Ascending aorta (tissue), 2 donors: ENCODE measurements at regions not wholly inside any gene's neighbourhood (a gene's known extent, or its start where the extent isn't known, plus 50 kb on each side); places are given as distances from the start of the nearest gene placed in this dataset.

Experiments used
- DNase-seq, 2 donors: peaks; one replicate each; pipeline ENCODE4 v3.0.0-alpha.2; 2019; ENCODE audit warnings: low spot score in 2 of 2
- H3K27ac ChIP-seq, 2 donors: fragments of 200-600 bp; sonication (generic); one replicate each; pipeline ENCODE4 v1.5.1; 2016 to 2017; ENCODE audit warnings: mild to moderate bottlenecking in 1 of 2
- H3K27me3 ChIP-seq: fragments of 200-600 bp; sonication (generic); one replicate; pipeline ENCODE4 v1.5.1; 2017
- H3K36me3 ChIP-seq, 2 donors: fragments of 200-600 bp; sonication (generic); one replicate each; pipeline ENCODE4 v1.5.1; 2016
- H3K4me1 ChIP-seq, 2 donors: fragments of 200-600 bp; sonication (generic); one replicate each; pipeline ENCODE4 v1.5.1; 2016 to 2017; ENCODE audit warnings: mild to moderate bottlenecking in 1 of 2
- H3K4me3 ChIP-seq, 2 donors: fragments of 200-600 bp; sonication (generic); one replicate each; pipeline ENCODE4 v1.5.1; 2016 to 2017; ENCODE audit warnings: mild to moderate bottlenecking in 1 of 2
- H3K9me3 ChIP-seq, 2 donors: fragments of 200-600 bp; sonication (generic); one replicate each; pipeline ENCODE4 v1.5.1; 2016
- intact Hi-C: fragments of 100-400 bp; cut with DNase I; formaldehyde crosslinking; loops from one replicate; pipeline ENCODE4 v1.15.1; 2023
- TF ChIP-seq, protein P1 (sequence below), 3 experiments: fragments of 200-600 bp in 2 of 3; fragments of 450-650 bp in 1 of 3; sonication (generic) in 2 of 3; IDR thresholded peaks; one replicate each; pipeline ENCODE4 v1.5.1; 2016 to 2019; ENCODE audit warnings: antibody characterized with exemption in 3 of 3, mild to moderate bottlenecking in 1 of 3, moderate library complexity in 1 of 3

DNA sequence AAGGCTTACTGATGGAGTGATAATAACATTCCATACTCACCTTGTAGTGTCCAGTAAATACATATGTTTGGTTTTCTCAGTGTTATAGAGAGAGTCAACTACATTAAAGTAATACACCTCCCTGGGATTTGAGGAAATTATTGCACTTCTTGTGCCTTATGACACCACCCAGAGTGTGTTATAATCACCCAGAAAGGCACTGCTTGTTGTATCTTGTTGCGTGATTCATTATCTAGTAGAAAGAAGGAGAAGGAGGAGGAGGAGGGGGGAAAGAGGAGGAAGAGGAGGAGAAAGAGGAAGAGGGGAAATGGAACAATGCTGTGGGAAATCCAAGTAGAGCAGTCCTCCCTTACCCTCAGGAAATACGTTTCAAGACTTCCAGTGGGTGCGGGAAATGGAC is 661.8 kb upstream of the WWC1 start:
- Histone ChIP-seq H3K27me3 (no peaks in the 10 kb centered on the region), H3K9me3 (no peaks in the 10 kb centered on the region), H3K4me3 (no peak overlapping the region), H3K36me3 (no peaks in the 10 kb centered on the region), H3K4me1 (no peaks in the 10 kb centered on the region), H3K27ac (no peak overlapping the region)
- no peak for DNase-seq
- intact Hi-C loops = no loop called here
- TF ChIP-seq, protein P1, sequence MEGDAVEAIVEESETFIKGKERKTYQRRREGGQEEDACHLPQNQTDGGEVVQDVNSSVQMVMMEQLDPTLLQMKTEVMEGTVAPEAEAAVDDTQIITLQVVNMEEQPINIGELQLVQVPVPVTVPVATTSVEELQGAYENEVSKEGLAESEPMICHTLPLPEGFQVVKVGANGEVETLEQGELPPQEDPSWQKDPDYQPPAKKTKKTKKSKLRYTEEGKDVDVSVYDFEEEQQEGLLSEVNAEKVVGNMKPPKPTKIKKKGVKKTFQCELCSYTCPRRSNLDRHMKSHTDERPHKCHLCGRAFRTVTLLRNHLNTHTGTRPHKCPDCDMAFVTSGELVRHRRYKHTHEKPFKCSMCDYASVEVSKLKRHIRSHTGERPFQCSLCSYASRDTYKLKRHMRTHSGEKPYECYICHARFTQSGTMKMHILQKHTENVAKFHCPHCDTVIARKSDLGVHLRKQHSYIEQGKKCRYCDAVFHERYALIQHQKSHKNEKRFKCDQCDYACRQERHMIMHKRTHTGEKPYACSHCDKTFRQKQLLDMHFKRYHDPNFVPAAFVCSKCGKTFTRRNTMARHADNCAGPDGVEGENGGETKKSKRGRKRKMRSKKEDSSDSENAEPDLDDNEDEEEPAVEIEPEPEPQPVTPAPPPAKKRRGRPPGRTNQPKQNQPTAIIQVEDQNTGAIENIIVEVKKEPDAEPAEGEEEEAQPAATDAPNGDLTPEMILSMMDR (IDR thresholded peaks at IDR 0.05) = no peak

DNA sequence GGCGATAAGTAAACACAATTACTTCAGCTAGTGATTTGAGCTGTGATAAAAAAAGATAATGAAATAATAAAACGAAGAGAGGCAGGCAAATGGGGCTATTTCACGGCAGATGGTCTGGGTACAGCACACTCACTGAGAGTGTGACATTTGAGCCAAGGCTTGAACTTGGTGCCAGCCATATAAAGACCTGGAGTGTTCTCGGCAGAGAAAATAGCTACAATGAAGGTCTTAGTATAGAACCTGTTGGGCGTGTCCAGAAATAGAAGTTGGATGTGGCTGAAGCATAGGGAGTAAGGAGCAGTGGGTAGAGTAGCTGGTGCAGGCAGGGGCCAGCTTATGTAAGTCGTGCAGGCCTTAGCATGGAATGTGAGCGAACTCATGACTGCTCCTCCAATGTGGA is 660.3 kb upstream of the WWC1 start:
- intact Hi-C loops = no loop called here
- H3K4me1 ChIP-seq = no peaks in the 10 kb centered on the region
- no peak overlapping the region for H3K4me3 ChIP-seq
- no peak for DNase-seq
- H3K36me3 ChIP-seq = no peaks in the 10 kb centered on the region
- TF ChIP-seq, protein P1 (IDR thresholded peaks at IDR 0.05) = no peak
- H3K9me3 ChIP-seq = no peaks in the 10 kb centered on the region
- no peaks in the 10 kb centered on the region for H3K27me3 ChIP-seq
- no peak overlapping the region for H3K27ac ChIP-seq

DNA sequence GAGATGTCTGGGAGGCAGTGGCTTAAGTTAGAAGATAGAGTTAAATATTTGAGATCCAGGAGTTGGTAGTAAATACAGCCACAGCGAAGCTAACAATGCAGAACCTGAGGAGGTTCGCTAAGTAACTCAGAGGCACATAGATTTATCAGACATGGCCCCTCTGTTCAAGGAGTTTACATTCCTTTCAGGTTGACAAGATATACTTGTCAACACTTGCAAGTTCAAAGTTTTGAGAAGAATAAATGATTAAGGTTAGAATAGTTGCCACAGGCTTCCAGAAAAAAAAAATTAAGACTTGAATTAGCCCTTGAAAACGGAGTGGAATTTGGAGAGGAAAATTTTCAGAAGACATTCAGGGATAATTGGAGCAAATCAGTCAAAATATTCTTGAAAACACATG is 658.3 kb upstream of the WWC1 start:
- intact Hi-C loops = no loop called here
- no peaks in the 10 kb centered on the region for H3K4me1 ChIP-seq
- TF ChIP-seq, protein P1 (IDR thresholded peaks at IDR 0.05) = no peak
- no peaks in the 10 kb centered on the region for H3K9me3 ChIP-seq
- H3K27ac ChIP-seq = no peak overlapping the region
- no peak for DNase-seq
- H3K27me3 ChIP-seq = no peaks in the 10 kb centered on the region
- H3K4me3 ChIP-seq = no peak overlapping the region
- H3K36me3 ChIP-seq = no peaks in the 10 kb centered on the region

DNA sequence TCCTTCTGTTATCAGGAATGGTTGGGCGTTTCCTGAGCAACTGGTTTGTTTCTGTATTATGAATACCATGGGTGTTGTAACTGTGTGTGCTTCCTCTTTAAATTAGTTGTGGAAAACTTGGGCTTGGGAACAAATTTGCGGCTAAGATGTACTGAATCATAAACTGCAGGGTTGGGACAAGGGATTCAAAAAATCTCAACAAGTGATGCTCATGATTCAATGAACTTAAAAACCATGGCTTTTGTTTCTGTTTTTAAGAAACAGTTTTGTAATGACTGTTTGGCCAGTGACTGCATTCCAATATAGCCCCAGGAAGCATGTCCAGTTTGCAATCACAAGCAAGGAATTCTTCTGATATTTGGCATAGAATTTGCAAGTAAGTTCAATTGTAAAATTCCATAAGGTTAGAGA is 657.5 kb upstream of the WWC1 start:
- TF ChIP-seq, protein P1 (IDR thresholded peaks at IDR 0.05) = no peak
- Histone ChIP-seq H3K4me1 (no peaks in the 10 kb centered on the region), H3K36me3 (no peaks in the 10 kb centered on the region), H3K9me3 (no peaks in the 10 kb centered on the region), H3K4me3 (no peak overlapping the region), H3K27ac (no peak overlapping the region), H3K27me3 (no peaks in the 10 kb centered on the region)
- no peak for DNase-seq
- intact Hi-C loops = no loop called here

DNA sequence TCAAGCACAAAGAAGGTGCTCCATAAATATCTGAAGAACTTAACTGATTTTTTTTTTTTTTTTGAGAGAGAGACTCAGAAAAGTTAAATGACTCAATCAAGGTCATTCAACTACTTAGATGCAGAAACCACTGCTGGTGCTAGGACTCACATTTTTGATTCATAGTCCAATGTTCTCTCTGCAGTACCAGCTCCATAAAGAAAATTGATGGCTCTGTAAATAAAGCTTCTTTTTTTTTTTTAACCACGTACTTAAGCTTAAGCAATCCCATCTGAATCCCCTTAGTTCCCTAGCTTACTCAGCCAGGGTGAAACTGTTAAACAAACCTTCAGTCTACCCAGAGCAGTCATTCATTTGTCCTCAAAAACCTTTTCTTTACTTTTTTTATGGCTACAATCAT is 657.0 kb upstream of the WWC1 start:
- TF ChIP-seq, protein P1 (IDR thresholded peaks at IDR 0.05) = no peak
- DNase-seq = no peak
- H3K36me3 ChIP-seq = no peaks in the 10 kb centered on the region
- H3K4me3 ChIP-seq = no peak overlapping the region
- no peaks in the 10 kb centered on the region for H3K9me3 ChIP-seq
- no peak overlapping the region for H3K27ac ChIP-seq
- intact Hi-C loops = no loop called here
- no peaks in the 10 kb centered on the region for H3K27me3 ChIP-seq
- H3K4me1 ChIP-seq = no peaks in the 10 kb centered on the region

DNA sequence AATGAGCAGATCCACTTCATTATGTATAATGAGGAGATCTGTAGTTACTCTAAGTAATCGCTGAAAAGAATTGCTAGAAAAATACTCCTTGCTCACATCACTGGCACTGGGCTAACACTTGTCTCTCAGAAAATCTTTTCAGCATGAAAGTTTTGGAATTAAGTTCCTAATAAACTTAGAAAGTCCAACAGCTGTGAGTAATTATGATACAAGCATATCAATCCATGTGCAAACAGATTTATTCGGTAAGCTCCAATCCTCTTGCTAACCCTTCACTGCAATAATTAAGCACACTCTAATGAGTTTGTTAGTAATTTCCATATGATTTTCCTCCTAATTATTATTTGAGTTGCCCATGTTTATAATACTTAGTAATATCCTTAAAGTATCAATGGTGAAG is 652.6 kb upstream of the WWC1 start:
- H3K27ac ChIP-seq = no peak overlapping the region
- no peak overlapping the region for H3K4me3 ChIP-seq
- H3K27me3 ChIP-seq = no peaks in the 10 kb centered on the region
- no peak for DNase-seq
- no peaks in the 10 kb centered on the region for H3K36me3 ChIP-seq
- TF ChIP-seq, protein P1 (IDR thresholded peaks at IDR 0.05) = no peak
- no peaks in the 10 kb centered on the region for H3K4me1 ChIP-seq
- no peaks in the 10 kb centered on the region for H3K9me3 ChIP-seq
- intact Hi-C loops = no loop called here
